ENCODE measurements at regions not wholly inside any gene's neighbourhood (a gene's known extent, or its start where the extent isn't known, plus 50 kb on each side); places are given as distances from the start of the nearest gene placed in this dataset.
"Not testable (repeated sequence)": the region's sequence is repeated elsewhere in the genome, so short reads cannot be mapped to it uniquely, and the experiment has no call there.

GRCh38 chr3:118146658-118147375, 887.8 kb downstream of the IGSF11 start:
- DNase-seq = no peak

- no peak for DNase-seq
Measured at GRCh38 chr3:118151164-118151563, 883.5 kb downstream of the IGSF11 start.

- not testable (repeated sequence) for DNase-seq
Measured at GRCh38 chr3:118162627-118163588, 871.7 kb downstream of the IGSF11 start.

- DNase-seq = no peak
Measured at GRCh38 chr3:118165413-118165812, 869.2 kb downstream of the IGSF11 start.

- no peak for DNase-seq
Measured at GRCh38 chr3:118167571-118167970, 867.1 kb downstream of the IGSF11 start.

GRCh38 chr3:118168175-118168574, 866.5 kb downstream of the IGSF11 start:
- DNase-seq = no peak

GRCh38 chr3:118171236-118171852, 863.3 kb downstream of the IGSF11 start:
- no peak for DNase-seq

- DNase-seq = no peak
Measured at GRCh38 chr3:118180853-118181252, 853.8 kb downstream of the IGSF11 start.

GRCh38 chr3:118181274-118181673, 853.4 kb downstream of the IGSF11 start:
- no peak for DNase-seq

GRCh38 chr3:118186051-118186450, 848.6 kb downstream of the IGSF11 start:
- DNase-seq = no peak

GRCh38 chr3:118187221-118187620, 847.4 kb downstream of the IGSF11 start:
- no peak for DNase-seq

GRCh38 chr3:118196183-118196582, 838.5 kb downstream of the IGSF11 start:
- no peak for DNase-seq

GRCh38 chr3:118199044-118199443, 835.6 kb downstream of the IGSF11 start:
- DNase-seq = no peak

GRCh38 chr3:118204052-118204656, 830.5 kb downstream of the IGSF11 start:
- DNase-seq = no peak

- no peak for DNase-seq
Measured at GRCh38 chr3:118207271-118207670, 827.4 kb downstream of the IGSF11 start.

- DNase-seq = no peak
Measured at GRCh38 chr3:118208642-118209041, 826.0 kb downstream of the IGSF11 start.

- no peak for DNase-seq
Measured at GRCh38 chr3:118213892-118214291, 820.8 kb downstream of the IGSF11 start.

- DNase-seq = no peak
Measured at GRCh38 chr3:118226206-118226605, 808.4 kb downstream of the IGSF11 start.

GRCh38 chr3:118227191-118227590, 807.5 kb downstream of the IGSF11 start:
- DNase-seq = no peak

- DNase-seq = no peak
Measured at GRCh38 chr3:118228151-118228550, 806.5 kb downstream of the IGSF11 start.

- DNase-seq = no peak
Measured at GRCh38 chr3:118229196-118229595, 805.5 kb downstream of the IGSF11 start.

- DNase-seq = no peak
Measured at GRCh38 chr3:118231578-118231977, 803.1 kb downstream of the IGSF11 start.

- DNase-seq = no peak
Measured at GRCh38 chr3:118239253-118239652, 795.4 kb downstream of the IGSF11 start.
